ENCODE measurements at regions not wholly inside any gene's neighbourhood (a gene's known extent, or its start where the extent isn't known, plus 50 kb on each side); places are given as distances from the start of the nearest gene placed in this dataset.

DNA sequence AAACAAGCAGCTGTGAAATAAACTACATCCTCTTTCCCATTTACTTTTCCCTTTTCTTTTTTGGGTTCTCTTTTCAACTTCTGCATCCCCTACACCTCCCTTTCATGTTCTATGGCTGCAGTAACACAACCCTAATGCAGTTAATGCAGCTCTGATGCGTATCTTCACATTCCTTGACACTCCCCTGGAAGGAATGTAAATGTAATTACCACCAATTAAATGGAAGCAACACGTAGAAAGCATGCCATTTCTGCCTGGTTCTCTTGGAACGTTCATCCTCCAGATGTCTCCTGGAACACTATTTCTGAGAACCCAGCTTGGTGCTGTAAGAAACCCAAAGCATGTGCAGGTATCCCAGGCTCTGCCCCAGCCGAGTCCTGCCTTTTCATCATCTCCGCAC is 166.8 kb upstream of the FREM2 start:
- TF ChIP-seq, protein P1, sequence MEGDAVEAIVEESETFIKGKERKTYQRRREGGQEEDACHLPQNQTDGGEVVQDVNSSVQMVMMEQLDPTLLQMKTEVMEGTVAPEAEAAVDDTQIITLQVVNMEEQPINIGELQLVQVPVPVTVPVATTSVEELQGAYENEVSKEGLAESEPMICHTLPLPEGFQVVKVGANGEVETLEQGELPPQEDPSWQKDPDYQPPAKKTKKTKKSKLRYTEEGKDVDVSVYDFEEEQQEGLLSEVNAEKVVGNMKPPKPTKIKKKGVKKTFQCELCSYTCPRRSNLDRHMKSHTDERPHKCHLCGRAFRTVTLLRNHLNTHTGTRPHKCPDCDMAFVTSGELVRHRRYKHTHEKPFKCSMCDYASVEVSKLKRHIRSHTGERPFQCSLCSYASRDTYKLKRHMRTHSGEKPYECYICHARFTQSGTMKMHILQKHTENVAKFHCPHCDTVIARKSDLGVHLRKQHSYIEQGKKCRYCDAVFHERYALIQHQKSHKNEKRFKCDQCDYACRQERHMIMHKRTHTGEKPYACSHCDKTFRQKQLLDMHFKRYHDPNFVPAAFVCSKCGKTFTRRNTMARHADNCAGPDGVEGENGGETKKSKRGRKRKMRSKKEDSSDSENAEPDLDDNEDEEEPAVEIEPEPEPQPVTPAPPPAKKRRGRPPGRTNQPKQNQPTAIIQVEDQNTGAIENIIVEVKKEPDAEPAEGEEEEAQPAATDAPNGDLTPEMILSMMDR (IDR thresholded peaks at IDR 0.05), result no peak
- TF ChIP-seq, protein P2, sequence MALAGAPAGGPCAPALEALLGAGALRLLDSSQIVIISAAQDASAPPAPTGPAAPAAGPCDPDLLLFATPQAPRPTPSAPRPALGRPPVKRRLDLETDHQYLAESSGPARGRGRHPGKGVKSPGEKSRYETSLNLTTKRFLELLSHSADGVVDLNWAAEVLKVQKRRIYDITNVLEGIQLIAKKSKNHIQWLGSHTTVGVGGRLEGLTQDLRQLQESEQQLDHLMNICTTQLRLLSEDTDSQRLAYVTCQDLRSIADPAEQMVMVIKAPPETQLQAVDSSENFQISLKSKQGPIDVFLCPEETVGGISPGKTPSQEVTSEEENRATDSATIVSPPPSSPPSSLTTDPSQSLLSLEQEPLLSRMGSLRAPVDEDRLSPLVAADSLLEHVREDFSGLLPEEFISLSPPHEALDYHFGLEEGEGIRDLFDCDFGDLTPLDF (CRISPR knock-in tag; IDR thresholded peaks at IDR 0.05), result no peak
- TF ChIP-seq NR3C1 (CRISPR knock-in tag; conservative IDR thresholded peaks at IDR 0.05; ENCODE audit: low read depth), result no peak
- TF ChIP-seq FOXJ3 (CRISPR knock-in tag; IDR thresholded peaks at IDR 0.05; ENCODE audit: borderline replicate concordance), result no peak
- TF ChIP-seq ETV6 (CRISPR knock-in tag; IDR thresholded peaks at IDR 0.05), result no peak
- TF ChIP-seq SP1 (CRISPR knock-in tag; conservative IDR thresholded peaks at IDR 0.05), result no peak
- TF ChIP-seq NFYB (CRISPR knock-in tag; conservative IDR thresholded peaks at IDR 0.05; ENCODE audit: low read depth), result no peak
- TF ChIP-seq, protein P3, sequence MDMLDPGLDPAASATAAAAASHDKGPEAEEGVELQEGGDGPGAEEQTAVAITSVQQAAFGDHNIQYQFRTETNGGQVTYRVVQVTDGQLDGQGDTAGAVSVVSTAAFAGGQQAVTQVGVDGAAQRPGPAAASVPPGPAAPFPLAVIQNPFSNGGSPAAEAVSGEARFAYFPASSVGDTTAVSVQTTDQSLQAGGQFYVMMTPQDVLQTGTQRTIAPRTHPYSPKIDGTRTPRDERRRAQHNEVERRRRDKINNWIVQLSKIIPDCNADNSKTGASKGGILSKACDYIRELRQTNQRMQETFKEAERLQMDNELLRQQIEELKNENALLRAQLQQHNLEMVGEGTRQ (CRISPR knock-in tag; IDR thresholded peaks at IDR 0.05), result no peak
- TF ChIP-seq ZNF232 (CRISPR knock-in tag; IDR thresholded peaks at IDR 0.05), result no peak
- TF ChIP-seq, protein P4, sequence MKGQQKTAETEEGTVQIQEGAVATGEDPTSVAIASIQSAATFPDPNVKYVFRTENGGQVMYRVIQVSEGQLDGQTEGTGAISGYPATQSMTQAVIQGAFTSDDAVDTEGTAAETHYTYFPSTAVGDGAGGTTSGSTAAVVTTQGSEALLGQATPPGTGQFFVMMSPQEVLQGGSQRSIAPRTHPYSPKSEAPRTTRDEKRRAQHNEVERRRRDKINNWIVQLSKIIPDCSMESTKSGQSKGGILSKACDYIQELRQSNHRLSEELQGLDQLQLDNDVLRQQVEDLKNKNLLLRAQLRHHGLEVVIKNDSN (CRISPR knock-in tag; IDR thresholded peaks at IDR 0.05), result no peak
- TF ChIP-seq, protein P5, sequence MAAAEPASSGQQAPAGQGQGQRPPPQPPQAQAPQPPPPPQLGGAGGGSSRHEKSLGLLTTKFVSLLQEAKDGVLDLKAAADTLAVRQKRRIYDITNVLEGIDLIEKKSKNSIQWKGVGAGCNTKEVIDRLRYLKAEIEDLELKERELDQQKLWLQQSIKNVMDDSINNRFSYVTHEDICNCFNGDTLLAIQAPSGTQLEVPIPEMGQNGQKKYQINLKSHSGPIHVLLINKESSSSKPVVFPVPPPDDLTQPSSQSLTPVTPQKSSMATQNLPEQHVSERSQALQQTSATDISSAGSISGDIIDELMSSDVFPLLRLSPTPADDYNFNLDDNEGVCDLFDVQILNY (CRISPR knock-in tag; IDR thresholded peaks at IDR 0.05), result no peak
- TF ChIP-seq, protein P6, sequence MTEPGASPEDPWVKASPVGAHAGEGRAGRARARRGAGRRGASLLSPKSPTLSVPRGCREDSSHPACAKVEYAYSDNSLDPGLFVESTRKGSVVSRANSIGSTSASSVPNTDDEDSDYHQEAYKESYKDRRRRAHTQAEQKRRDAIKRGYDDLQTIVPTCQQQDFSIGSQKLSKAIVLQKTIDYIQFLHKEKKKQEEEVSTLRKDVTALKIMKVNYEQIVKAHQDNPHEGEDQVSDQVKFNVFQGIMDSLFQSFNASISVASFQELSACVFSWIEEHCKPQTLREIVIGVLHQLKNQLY (CRISPR knock-in tag; IDR thresholded peaks at IDR 0.05), result no peak
